ENCODE measurements at regions not wholly inside any gene's neighbourhood (a gene's known extent, or its start where the extent isn't known, plus 50 kb on each side); places are given as distances from the start of the nearest gene placed in this dataset.

- FAIRE-seq, result no peak
- Histone ChIP-seq H3K79me2 (ENCODE audit: control insufficient read depth, insufficient read depth, low read length) (no peaks in the 10 kb centered on the region), H3K27me3 (ENCODE audit: control insufficient read depth, extremely low read depth, insufficient read depth, low read length) (no peaks in the 10 kb centered on the region), H3K9me3 (ENCODE audit: control insufficient read depth, low read depth, low read length) (no peaks in the 10 kb centered on the region), H3K9me1 (ENCODE audit: control insufficient read depth, extremely low read depth, insufficient read depth, low read length) (no peaks in the 10 kb centered on the region), H3K9ac (ENCODE audit: control insufficient read depth, extremely low read depth, insufficient read depth, low read length) (no peak overlapping the region), H2AFZ (ENCODE audit: control insufficient read depth, low read length) (no peak overlapping the region), H3K4me2 (ENCODE audit: control insufficient read depth, extremely low read depth, insufficient read depth, low read depth, low read length) (no peak overlapping the region), H4K20me1 (ENCODE audit: control insufficient read depth, extremely low read depth, insufficient read depth, low read length) (no peaks in the 10 kb centered on the region), H3K36me3 (ENCODE audit: control insufficient read depth in 2 of 2, extremely low read depth in 1 of 2, insufficient read depth in 2 of 2, low read length in 2 of 2) (no peaks in the 10 kb centered on the region), H3K4me1 (ENCODE audit: control insufficient read depth, extremely low read depth, insufficient read depth, low read length) (no peaks in the 10 kb centered on the region), H3K27ac (ENCODE audit: control insufficient read depth, insufficient read depth, low read length) (no peak overlapping the region), H3K4me3 (ENCODE audit: control insufficient read depth in 2 of 3, extremely low read depth in 1 of 3, insufficient read depth in 2 of 3, low read depth in 1 of 3, low read length in 3 of 3) (no peak overlapping the region)
- dilution Hi-C loops (cut with MboI; ENCODE audit: extremely low pct_ligation_motif_present, low sequenced_read_pairs), result no loop called here
- TF ChIP-seq CTCF (optimal IDR thresholded peaks at IDR 0.05 in 1 of 3, IDR thresholded peaks at IDR 0.05 in 1 of 3, conservative IDR thresholded peaks at IDR 0.05 in 1 of 3; ENCODE audit: extremely low read depth in 1 of 3, insufficient read depth in 2 of 3, low read length in 3 of 3) (no peak), EZH2 (IDR thresholded peaks at IDR 0.05; ENCODE audit: low read length) (no peak)
- DNase-seq (ENCODE audit: low read depth, low spot score), result no peak
These were observed 1452.7 kb upstream of the CDH8 start for GRCh38 chr16:63488955-63489354.

- no peaks in the 10 kb centered on the region for H3K9me1 ChIP-seq (ENCODE audit: control insufficient read depth, extremely low read depth, insufficient read depth, low read length)
- H4K20me1 ChIP-seq (ENCODE audit: control insufficient read depth, extremely low read depth, insufficient read depth, low read length), result no peaks in the 10 kb centered on the region
- TF ChIP-seq CTCF (optimal IDR thresholded peaks at IDR 0.05 in 1 of 3, IDR thresholded peaks at IDR 0.05 in 1 of 3, conservative IDR thresholded peaks at IDR 0.05 in 1 of 3; ENCODE audit: extremely low read depth in 1 of 3, insufficient read depth in 2 of 3, low read length in 3 of 3) (no peak), EZH2 (IDR thresholded peaks at IDR 0.05; ENCODE audit: low read length) (no peak)
- DNase-seq (ENCODE audit: low read depth, low spot score), result no peak
- H3K9ac ChIP-seq (ENCODE audit: control insufficient read depth, extremely low read depth, insufficient read depth, low read length), result no peak overlapping the region
- dilution Hi-C loops (cut with MboI; ENCODE audit: extremely low pct_ligation_motif_present, low sequenced_read_pairs), result no loop called here
- H3K4me1 ChIP-seq (ENCODE audit: control insufficient read depth, extremely low read depth, insufficient read depth, low read length), result no peaks in the 10 kb centered on the region
- FAIRE-seq, result no peak
- H3K79me2 ChIP-seq (ENCODE audit: control insufficient read depth, insufficient read depth, low read length), result no peaks in the 10 kb centered on the region
- H3K4me2 ChIP-seq (ENCODE audit: control insufficient read depth, extremely low read depth, insufficient read depth, low read depth, low read length), result no peak overlapping the region
- no peaks in the 10 kb centered on the region for H3K36me3 ChIP-seq (ENCODE audit: control insufficient read depth in 2 of 2, extremely low read depth in 1 of 2, insufficient read depth in 2 of 2, low read length in 2 of 2)
- no peak overlapping the region for H2AFZ ChIP-seq (ENCODE audit: control insufficient read depth, low read length)
- no peaks in the 10 kb centered on the region for H3K27me3 ChIP-seq (ENCODE audit: control insufficient read depth, extremely low read depth, insufficient read depth, low read length)
- H3K9me3 ChIP-seq (ENCODE audit: control insufficient read depth, low read depth, low read length), result no peaks in the 10 kb centered on the region
- H3K27ac ChIP-seq (ENCODE audit: control insufficient read depth, insufficient read depth, low read length), result no peak overlapping the region
- H3K4me3 ChIP-seq (ENCODE audit: control insufficient read depth in 2 of 3, extremely low read depth in 1 of 3, insufficient read depth in 2 of 3, low read depth in 1 of 3, low read length in 3 of 3), result no peak overlapping the region
These were observed 1444.8 kb upstream of the CDH8 start for GRCh38 chr16:63481060-63481459.

All from keratinocyte (primary cell).